HG03139 (cell line): ENCODE measurements at regions not wholly inside any gene's neighbourhood (a gene's known extent, or its start where the extent isn't known, plus 50 kb on each side); places are given as distances from the start of the nearest gene placed in this dataset.
"Not testable (repeated sequence)": the region's sequence is repeated elsewhere in the genome, so short reads cannot be mapped to it uniquely, and the experiment has no call there.

Source experiments
- ATAC-seq: cut with Tn5 transposase; IDR thresholded peaks from one replicate; pipeline ENCODE4 v1.9.1; 2021; ENCODE audit not compliant: unreplicated experiment

- ATAC-seq: no peak
These were observed 87.6 kb upstream of the MYLIP start for GRCh38 chr6:16041327-16041726.

DNA sequence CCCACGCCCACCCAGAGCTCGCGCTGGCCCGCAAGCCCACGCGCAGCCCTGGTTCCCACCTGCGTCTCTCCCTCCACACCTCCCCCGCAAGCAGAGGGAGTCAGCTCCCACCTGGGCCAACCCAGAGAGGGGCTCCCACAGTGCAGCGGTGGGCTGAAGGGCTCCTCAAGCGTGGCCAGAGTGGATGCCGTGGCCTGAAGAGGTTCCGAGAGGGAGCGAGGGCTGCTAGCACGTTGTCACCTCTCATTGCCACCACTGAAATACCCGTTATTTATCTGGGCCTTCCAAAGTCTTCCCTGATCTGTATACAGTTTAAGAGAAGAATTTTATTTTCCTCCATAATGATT lies 88.3 kb upstream of the MYLIP start:
- ATAC-seq: no peak

GRCh38 chr6:16039892-16040627 lies 88.8 kb upstream of the MYLIP start:
- not testable (repeated sequence) for ATAC-seq

DNA sequence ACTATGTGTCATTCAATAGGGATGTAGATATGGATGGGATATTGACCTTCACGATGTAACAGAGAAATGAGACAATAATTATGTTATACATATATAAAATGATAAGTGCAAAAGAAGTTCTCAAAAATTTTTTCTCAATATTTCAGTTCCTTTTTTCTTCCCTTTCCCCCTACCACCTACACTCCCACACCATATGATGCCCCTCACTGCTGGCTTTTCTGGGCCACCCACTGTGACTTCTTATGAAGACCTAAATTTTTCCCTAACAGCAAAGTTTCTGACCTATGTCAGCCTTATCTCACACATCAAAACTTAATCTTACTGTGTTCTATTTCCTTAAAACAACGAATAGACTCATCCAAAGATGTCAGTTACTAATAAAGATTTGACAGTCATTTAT lies 89.9 kb upstream of the MYLIP start:
- no peak for ATAC-seq

DNA sequence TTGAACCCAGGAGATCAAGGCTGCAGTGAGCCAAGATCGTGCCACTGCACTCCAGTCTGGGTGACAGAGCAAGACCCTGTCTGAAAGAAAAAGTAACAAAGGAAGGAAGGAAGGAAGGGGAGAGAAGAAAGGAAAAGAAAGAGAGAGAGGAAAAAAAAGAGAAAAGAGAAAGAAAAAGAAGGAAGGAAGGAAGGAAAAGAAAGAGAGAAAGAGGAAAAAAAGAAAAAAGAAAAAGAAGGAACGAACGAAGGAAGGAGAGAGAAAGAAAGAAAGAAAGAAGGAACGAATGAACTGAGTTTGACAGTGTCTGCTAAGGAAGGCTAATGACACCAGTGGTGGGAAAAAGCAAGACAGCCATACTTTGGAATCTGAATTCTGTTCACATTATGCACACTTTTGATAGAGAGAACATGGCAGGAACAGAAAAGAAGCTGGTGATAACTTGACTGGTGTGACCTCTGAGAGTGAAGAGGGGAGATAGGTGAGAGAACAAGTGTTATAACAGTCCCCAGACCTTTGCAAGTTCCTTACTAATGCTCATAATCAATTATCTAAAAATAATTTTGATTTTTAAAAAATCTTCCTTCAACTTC lies 93.3 kb upstream of the MYLIP start:
- ATAC-seq: no peak

DNA sequence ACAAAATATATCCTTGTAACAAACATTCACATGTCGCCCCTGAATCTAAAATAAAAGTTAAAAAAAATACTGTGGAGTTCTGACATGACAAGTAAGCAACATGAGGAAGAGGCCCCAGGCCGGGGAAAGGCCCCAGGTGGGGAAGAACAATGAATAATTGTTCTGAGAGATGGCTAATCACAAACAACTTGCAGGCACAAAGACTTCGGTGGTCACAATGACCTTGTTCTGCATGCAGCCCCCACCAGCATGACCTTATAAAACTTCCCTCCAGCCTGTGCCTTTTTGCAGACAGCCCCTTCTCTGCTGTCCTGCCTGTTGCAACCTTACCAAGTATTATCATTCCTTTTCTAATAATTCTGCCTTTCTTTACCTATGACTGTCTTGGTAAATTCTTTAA lies 95.7 kb upstream of the MYLIP start:
- ATAC-seq: no peak

- no peak for ATAC-seq
These were observed 97.5 kb upstream of the MYLIP start for GRCh38 chr6:16031278-16031981.

GRCh38 chr6:16028966-16029365 lies 99.9 kb upstream of the MYLIP start:
- ATAC-seq: no peak

DNA sequence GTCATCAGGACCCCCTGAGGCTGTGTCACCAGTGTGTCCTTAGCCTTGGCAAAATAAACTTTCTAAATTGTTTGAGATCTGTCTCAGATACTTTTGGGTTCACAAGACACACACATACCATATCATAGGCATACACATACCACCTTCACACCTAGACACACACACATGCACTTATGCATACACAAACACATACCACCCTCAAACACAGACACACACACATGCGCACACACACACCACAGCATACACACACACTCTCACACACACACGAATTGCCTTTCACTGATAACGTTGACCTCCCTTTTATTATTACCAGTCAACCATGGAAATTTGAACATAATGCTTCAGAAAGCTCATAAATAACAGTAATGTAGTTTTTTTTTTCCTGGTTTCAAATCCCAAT lies 108.6 kb upstream of the MYLIP start:
- no peak for ATAC-seq

DNA sequence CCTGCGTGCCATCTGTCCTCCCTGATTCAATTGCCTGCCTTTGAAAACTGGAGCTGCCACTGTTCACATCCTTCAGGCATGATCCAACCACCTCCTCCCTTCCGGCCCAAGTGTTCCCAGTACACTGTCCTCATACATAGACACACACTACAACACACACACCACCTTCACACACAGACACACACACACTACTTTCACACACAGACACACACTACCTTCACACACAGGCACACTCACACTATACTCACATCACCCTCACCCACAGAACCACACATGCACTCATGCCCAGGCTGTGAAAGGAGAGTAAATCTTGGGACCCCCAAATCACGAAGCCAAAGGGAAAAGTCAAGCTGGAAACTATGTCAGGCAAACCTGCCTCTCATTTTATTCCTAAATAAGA lies 109.4 kb upstream of the MYLIP start:
- ATAC-seq: no peak

- no peak for ATAC-seq
These were observed 110.3 kb upstream of the MYLIP start for GRCh38 chr6:16018626-16019025.

DNA sequence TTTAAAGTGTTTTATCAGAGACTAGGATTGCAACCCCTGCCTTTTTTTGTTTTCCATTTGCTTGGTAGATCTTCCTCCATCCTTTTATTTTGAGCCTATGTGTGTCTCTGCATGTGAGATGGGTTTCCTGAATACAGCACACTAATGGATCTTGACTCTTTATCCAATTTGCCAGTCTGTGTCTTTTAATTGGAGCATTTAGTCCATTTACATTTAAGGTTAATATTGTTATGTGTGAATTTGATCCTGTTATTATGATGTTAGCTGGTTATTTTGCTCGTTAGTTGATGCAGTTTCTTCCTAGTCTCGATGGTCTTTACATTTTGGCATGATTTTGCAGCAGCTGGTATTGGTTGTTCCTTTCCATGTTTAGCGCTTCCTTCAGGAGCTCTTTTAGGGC lies 114.6 kb upstream of the MYLIP start:
- ATAC-seq: not testable (repeated sequence)

DNA sequence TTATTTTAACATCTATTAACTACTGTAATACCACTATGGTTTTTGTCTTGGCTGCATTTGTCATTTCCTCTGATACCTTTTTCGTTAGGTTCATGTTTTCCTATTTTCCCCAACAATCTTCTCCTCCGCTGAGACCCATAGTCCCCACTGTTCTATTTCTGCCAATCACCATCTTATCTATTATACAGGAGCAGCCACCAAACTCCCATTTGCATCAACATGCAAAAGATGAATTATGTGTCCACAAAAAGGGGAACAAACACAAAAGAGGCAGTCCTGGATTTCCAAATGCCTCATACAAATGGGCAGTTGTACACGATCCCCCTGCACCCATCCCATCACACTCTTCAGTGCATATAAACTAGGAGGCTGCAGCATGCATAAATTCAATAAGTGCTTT lies 121.7 kb upstream of the MYLIP start:
- ATAC-seq: no peak

DNA sequence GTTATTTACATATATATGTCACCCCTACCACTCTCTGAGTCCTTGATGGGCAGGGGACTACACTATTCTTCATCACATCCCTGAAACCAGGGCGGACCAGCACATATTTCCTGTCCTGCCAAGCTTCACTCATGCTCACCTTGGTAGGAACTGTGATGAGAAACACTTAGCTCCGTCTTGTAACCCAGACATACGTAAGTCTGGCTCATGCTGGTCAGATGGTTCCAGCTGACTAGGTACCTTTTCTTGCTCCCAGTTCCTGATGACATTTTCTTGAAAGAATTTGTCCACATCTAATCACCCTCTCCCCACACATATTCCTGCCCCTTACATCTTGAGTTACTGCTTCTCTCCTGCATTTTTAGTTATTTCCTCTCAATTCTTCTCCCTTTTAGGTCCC lies 122.2 kb upstream of the MYLIP start:
- ATAC-seq: no peak

- ATAC-seq: no peak
These were observed 123.8 kb upstream of the MYLIP start for GRCh38 chr6:16004934-16005679.

- ATAC-seq: no peak
These were observed 125.7 kb upstream of the MYLIP start for GRCh38 chr6:16003197-16003491.

DNA sequence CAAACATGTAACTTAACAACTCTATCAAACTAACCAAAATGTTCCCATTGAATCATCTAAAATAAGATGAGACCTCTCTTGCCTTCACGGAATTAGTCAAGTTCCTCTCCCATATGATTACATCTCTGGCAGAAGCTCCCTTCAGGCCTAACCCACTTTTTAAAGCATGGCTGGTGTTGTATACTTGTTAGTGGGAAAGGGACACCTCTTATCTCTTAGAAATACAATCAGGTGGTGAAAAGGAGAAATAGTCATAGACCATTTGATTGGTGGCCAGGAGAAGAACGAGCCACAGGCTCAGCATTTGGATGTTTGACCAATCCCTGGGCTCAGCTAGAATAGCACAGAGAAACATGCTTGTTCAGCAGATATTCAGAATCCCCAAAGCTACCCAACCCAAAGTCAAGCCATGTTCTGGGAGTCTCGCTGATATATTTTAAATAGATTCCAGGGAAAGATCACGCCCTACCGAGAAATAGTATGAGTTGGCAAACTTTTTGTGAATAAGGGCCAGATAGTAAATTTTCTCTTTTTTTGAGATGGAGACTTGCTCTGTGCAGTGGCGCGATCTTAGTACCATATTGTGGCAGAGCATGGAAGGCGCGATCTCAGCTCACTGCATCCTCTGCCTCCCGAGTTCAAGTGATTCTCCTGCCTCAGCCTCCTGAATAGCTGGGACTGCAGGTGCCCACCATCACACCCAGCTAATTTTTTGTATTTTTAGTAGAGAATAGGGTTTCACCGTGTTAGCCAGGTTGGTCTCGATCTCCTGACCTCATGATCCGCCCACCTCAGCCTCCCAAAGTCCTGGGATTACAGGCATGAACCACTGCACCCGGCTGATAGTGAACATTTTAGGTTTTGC lies 126.3 kb upstream of the MYLIP start:
- no peak for ATAC-seq

DNA sequence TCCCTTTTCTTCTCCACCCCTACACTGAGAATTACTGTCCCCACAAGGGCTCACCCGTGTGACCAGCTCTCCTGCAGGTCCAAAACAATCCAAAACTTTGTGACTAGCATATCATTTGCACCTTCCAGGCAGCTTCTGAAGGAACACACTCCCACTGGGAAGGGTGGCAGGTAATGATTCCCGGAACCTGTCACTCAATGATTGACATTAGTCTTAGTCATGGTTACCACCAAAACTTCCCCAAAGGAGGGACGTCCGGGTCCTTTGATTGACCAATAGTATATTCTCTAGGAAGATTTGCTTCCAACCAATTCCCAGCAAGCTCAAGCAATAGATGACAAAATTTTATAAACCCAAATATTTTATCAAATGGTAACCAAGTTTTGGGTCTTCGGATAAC lies 127.7 kb upstream of the MYLIP start:
- no peak for ATAC-seq

- ATAC-seq: no peak
These were observed 129.7 kb upstream of the MYLIP start for GRCh38 chr6:15999201-15999600.

DNA sequence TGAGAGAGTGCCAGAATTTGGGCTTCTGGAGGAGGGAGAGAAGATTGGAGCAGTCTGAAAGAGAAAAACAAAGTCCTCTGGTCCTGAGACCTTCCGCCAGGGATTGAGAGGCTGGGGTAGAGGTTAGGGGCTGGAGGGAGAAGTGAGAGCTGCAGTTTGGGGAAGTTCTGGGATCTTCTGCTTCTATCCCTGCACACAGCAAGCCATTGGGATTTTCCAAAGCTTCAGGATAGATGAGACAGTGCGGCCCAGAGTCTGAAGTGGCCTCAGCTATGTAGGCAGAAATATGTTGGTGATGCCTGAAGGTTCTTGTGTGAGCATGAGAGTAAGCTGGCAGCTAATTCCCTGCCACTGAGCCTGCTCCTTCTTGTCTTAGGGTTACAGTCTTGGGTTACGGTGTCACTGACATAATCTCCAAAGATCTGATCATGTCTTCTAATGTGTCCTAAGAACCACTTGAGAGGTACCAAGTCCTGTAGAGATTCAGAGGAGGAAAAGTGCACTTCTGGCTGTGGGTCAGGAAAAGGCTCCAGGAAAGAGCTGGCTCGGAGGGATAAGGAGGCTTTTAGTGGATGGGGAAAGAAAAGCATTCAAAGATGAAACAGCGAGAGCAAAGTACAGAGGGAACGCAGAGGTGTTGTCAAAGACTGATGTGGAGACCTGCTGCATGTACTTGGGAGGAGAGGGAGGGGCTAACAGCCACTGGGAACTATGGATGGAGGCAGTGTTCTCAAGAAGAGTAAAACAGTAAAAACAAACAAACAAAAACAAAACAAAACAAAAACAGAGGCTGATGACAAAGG lies 131.1 kb upstream of the MYLIP start:
- no peak for ATAC-seq
